ENCODE measurements at regions not wholly inside any gene's neighbourhood (a gene's known extent, or its start where the extent isn't known, plus 50 kb on each side); places are given as distances from the start of the nearest gene placed in this dataset.

DNA sequence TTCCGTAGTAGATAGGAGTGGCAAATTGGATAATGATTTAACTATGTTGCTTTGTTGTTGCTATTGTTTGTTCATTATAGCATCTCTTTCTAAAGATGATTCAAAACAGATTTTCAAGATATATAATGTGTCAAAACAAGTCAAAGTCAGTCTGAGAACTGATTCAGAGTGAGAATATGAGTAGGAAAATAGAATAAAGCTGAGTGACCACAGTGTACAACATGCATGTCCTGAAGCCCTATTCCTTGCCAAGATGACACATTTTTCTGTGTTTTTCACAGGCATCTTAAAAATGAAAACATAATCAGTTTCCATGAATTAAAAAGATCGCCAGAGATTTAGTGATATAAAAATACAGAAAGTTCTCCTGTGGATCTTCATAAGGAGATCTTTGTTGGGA is 57.0 kb upstream of the THRB start:
- no peak for TF ChIP-seq CTCF (conservative IDR thresholded peaks at IDR 0.05; ENCODE audit: low read length)
- no peak for TF ChIP-seq EZH2phosphoT487 (IDR thresholded peaks at IDR 0.05; ENCODE audit: borderline replicate concordance, low read depth, low read length)

Data from OCI-LY7 (cell line).